Hepatocyte (in vitro differentiated cells): ENCODE measurements at regions not wholly inside any gene's neighbourhood (a gene's known extent, or its start where the extent isn't known, plus 50 kb on each side); places are given as distances from the start of the nearest gene placed in this dataset.

Source experiments
- DNase-seq: peaks from one replicate; pipeline ENCODE4 v3.0.0-alpha.2; 2016; ENCODE audit warnings: low spot score
- H2AFZ ChIP-seq: fragments of 200-600 bp; sonication (generic); 2 replicates; pipeline ENCODE4 v1.6.0; 2016; ENCODE audit warnings: antibody characterized with exemption, mild to moderate bottlenecking
- H3K27ac ChIP-seq: fragments of 200-600 bp; sonication (generic); 2 replicates; pipeline ENCODE4 v1.5.1; 2016; ENCODE audit warnings: mild to moderate bottlenecking
- H3K27me3 ChIP-seq: fragments of 200-600 bp; sonication (generic); 2 replicates; pipeline ENCODE4 v1.6.1; 2016
- H3K36me3 ChIP-seq: fragments of 200-600 bp; sonication (generic); replicated peaks from 2 replicates; pipeline ENCODE4 v1.5.1; 2016; ENCODE audit warnings: low read depth; ENCODE audit not compliant: insufficient read depth
- H3K4me1 ChIP-seq: fragments of 200-600 bp; sonication (generic); 2 replicates; pipeline ENCODE4 v1.5.1; 2016; ENCODE audit warnings: mild to moderate bottlenecking, moderate library complexity; ENCODE audit not compliant: insufficient read depth
- H3K4me2 ChIP-seq: fragments of 200-600 bp; sonication (generic); 2 replicates; pipeline ENCODE4 v1.6.0; 2016
- H3K4me3 ChIP-seq: fragments of 200-600 bp; sonication (generic); 2 replicates; pipeline ENCODE4 v1.5.1; 2016; ENCODE audit warnings: mild to moderate bottlenecking
- H3K79me2 ChIP-seq: fragments of 200-600 bp; sonication (generic); 2 replicates; pipeline ENCODE4 v1.6.0; 2017; ENCODE audit warnings: mild to moderate bottlenecking
- H3K9me2 ChIP-seq: fragments of 200-600 bp; sonication (generic); replicated peaks from 2 replicates; pipeline ENCODE4 v1.6.0; 2017; ENCODE audit warnings: mild to moderate bottlenecking; ENCODE audit not compliant: insufficient read depth
- H3K9me3 ChIP-seq: fragments of 200-600 bp; sonication (generic); 2 replicates; pipeline ENCODE4 v1.5.1; 2016; ENCODE audit warnings: low read depth, mild to moderate bottlenecking
- H4K20me1 ChIP-seq: fragments of 200-600 bp; sonication (generic); 2 replicates; pipeline ENCODE4 v1.6.0; 2016; ENCODE audit warnings: mild to moderate bottlenecking; ENCODE audit not compliant: insufficient read depth, poor library complexity, severe bottlenecking
- CTCF ChIP-seq: fragments of 200-600 bp; sonication (generic); IDR thresholded peaks from 2 replicates; pipeline ENCODE4 v1.5.1; 2016; ENCODE audit warnings: antibody characterized with exemption, mild to moderate bottlenecking; ENCODE audit not compliant: poor library complexity
- EZH2 ChIP-seq: fragments of 200-600 bp; sonication (generic); IDR thresholded peaks from 2 replicates; pipeline ENCODE4 v1.6.1; 2016; ENCODE audit warnings: antibody characterized with exemption, mild to moderate bottlenecking, borderline replicate concordance
- EZH2phosphoT487 ChIP-seq: fragments of 200-600 bp; sonication (generic); IDR thresholded peaks from one replicate; pipeline ENCODE4 v1.6.1; 2018; ENCODE audit warnings: antibody characterized with exemption, mild to moderate bottlenecking, low read depth, moderate library complexity; ENCODE audit not compliant: unreplicated experiment, severe bottlenecking
- WGBS: methylation state at CpG from one replicate; pipeline ENCODE4 v1.1.6; 2016; ENCODE audit warnings: low lambda C conversion rate; ENCODE audit errors: missing lambda C conversion rate; 5-methylcytosine and 5-hydroxymethylcytosine counted together

- H3K27ac ChIP-seq: no peak overlapping the region
- no peak for TF ChIP-seq EZH2
- TF ChIP-seq EZH2phosphoT487: no peak
- TF ChIP-seq CTCF: no peak
- H3K4me3 ChIP-seq: no peak overlapping the region
- H2AFZ ChIP-seq: no peak overlapping the region
- no peaks in the 10 kb centered on the region for H3K79me2 ChIP-seq
- H3K4me2 ChIP-seq: no peak overlapping the region
- 87% methylated on average over 2 of the region's 2 CpGs for WGBS
- no peaks in the 10 kb centered on the region for H3K27me3 ChIP-seq
- no peak for DNase-seq
- no peaks in the 10 kb centered on the region for H3K9me2 ChIP-seq
- H3K9me3 ChIP-seq: no peaks in the 10 kb centered on the region
- no peaks in the 10 kb centered on the region for H4K20me1 ChIP-seq
- no peaks in the 10 kb centered on the region for H3K36me3 ChIP-seq
- no peaks in the 10 kb centered on the region for H3K4me1 ChIP-seq
These were observed 490.5 kb upstream of the MEX3C start for GRCh38 chr18:51687845-51688585.

GRCh38 chr18:51692612-51693011 is 495.1 kb upstream of the MEX3C start:
- TF ChIP-seq CTCF: no peak
- no peak for TF ChIP-seq EZH2phosphoT487
- TF ChIP-seq EZH2: no peak
- no peak overlapping the region for H3K4me3 ChIP-seq
- H2AFZ ChIP-seq: no peak overlapping the region
- H3K9me2 ChIP-seq: no peaks in the 10 kb centered on the region
- no peaks in the 10 kb centered on the region for H3K4me1 ChIP-seq
- H3K27ac ChIP-seq: no peak overlapping the region
- no peak for DNase-seq
- 93% methylated on average over 2 of the region's 2 CpGs for WGBS
- no peaks in the 10 kb centered on the region for H3K9me3 ChIP-seq
- H3K36me3 ChIP-seq: no peaks in the 10 kb centered on the region
- no peak overlapping the region for H3K4me2 ChIP-seq
- no peaks in the 10 kb centered on the region for H3K27me3 ChIP-seq
- H3K79me2 ChIP-seq: no peaks in the 10 kb centered on the region
- no peaks in the 10 kb centered on the region for H4K20me1 ChIP-seq

GRCh38 chr18:51711298-51711889 is 513.9 kb upstream of the MEX3C start:
- Histone ChIP-seq H3K4me2 (no peak overlapping the region), H3K9me2 (no peaks in the 10 kb centered on the region), H3K27me3 (no peaks in the 10 kb centered on the region), H3K36me3 (no peaks in the 10 kb centered on the region), H2AFZ (no peak overlapping the region), H3K4me3 (no peak overlapping the region), H3K27ac (no peak overlapping the region), H3K4me1 (no peaks in the 10 kb centered on the region), H3K79me2 (no peaks in the 10 kb centered on the region), H3K9me3 (no peaks in the 10 kb centered on the region), H4K20me1 (no peaks in the 10 kb centered on the region)
- 78% methylated on average over 2 of the region's 2 CpGs for WGBS
- no peak for DNase-seq
- TF ChIP-seq EZH2phosphoT487 (no peak), EZH2 (no peak)

GRCh38 chr18:51712821-51713220 is 515.3 kb upstream of the MEX3C start:
- TF ChIP-seq EZH2phosphoT487 (no peak), CTCF (no peak), EZH2 (no peak)
- H3K9me2 ChIP-seq: no peaks in the 10 kb centered on the region
- no peak overlapping the region for H3K4me2 ChIP-seq
- H3K27me3 ChIP-seq: no peaks in the 10 kb centered on the region
- no peak overlapping the region for H3K4me3 ChIP-seq
- H3K79me2 ChIP-seq: no peaks in the 10 kb centered on the region
- H3K9me3 ChIP-seq: no peaks in the 10 kb centered on the region
- no peaks in the 10 kb centered on the region for H4K20me1 ChIP-seq
- no peaks in the 10 kb centered on the region for H3K4me1 ChIP-seq
- 43% methylated on average over 2 of the region's 2 CpGs for WGBS
- no peak overlapping the region for H3K27ac ChIP-seq
- no peaks in the 10 kb centered on the region for H3K36me3 ChIP-seq
- no peak overlapping the region for H2AFZ ChIP-seq
- DNase-seq: no peak
